ENCODE measurements at regions not wholly inside any gene's neighbourhood (a gene's known extent, or its start where the extent isn't known, plus 50 kb on each side); places are given as distances from the start of the nearest gene placed in this dataset.

GRCh38 chr5:51665251-51665593 is 282.0 kb downstream of the ISL1 start:
- no peak overlapping the region for H3K4me3 ChIP-seq (ENCODE audit: insufficient read depth, low read length, poor library complexity, severe bottlenecking)
- no peaks in the 10 kb centered on the region for H3F3A ChIP-seq (ENCODE audit: insufficient read depth)
- no peak for TF ChIP-seq EZH2phosphoT487 (conservative IDR thresholded peaks at IDR 0.05; ENCODE audit: low read length)
- TF ChIP-seq, protein P1, sequence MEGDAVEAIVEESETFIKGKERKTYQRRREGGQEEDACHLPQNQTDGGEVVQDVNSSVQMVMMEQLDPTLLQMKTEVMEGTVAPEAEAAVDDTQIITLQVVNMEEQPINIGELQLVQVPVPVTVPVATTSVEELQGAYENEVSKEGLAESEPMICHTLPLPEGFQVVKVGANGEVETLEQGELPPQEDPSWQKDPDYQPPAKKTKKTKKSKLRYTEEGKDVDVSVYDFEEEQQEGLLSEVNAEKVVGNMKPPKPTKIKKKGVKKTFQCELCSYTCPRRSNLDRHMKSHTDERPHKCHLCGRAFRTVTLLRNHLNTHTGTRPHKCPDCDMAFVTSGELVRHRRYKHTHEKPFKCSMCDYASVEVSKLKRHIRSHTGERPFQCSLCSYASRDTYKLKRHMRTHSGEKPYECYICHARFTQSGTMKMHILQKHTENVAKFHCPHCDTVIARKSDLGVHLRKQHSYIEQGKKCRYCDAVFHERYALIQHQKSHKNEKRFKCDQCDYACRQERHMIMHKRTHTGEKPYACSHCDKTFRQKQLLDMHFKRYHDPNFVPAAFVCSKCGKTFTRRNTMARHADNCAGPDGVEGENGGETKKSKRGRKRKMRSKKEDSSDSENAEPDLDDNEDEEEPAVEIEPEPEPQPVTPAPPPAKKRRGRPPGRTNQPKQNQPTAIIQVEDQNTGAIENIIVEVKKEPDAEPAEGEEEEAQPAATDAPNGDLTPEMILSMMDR (IDR thresholded peaks at IDR 0.05; ENCODE audit: insufficient read depth, low read length, poor library complexity, severe bottlenecking): no peak
- no peaks in the 10 kb centered on the region for H3K79me2 ChIP-seq (ENCODE audit: insufficient read depth, low read length)
- no peaks in the 10 kb centered on the region for H4K20me1 ChIP-seq (ENCODE audit: low read depth, low read length)
- no peaks in the 10 kb centered on the region for H3K9me3 ChIP-seq (ENCODE audit: insufficient read depth, low read length)
- H3K9me2 ChIP-seq (replicated peaks; ENCODE audit: insufficient read depth, low read length): no peaks in the 10 kb centered on the region
- H3K36me3 ChIP-seq (ENCODE audit: low read length): no peaks in the 10 kb centered on the region
- H3K4me2 ChIP-seq (ENCODE audit: low read depth, low read length, poor library complexity, severe bottlenecking): no peak overlapping the region
- H2AFZ ChIP-seq (ENCODE audit: low read depth, low read length, severe bottlenecking): no peak overlapping the region
- H3K27ac ChIP-seq (ENCODE audit: low read depth, low read length): no peak overlapping the region
- H3K27me3 ChIP-seq (ENCODE audit: low read length): no peaks in the 10 kb centered on the region
- no peak overlapping the region for H3K9ac ChIP-seq (ENCODE audit: low read length)

DNA sequence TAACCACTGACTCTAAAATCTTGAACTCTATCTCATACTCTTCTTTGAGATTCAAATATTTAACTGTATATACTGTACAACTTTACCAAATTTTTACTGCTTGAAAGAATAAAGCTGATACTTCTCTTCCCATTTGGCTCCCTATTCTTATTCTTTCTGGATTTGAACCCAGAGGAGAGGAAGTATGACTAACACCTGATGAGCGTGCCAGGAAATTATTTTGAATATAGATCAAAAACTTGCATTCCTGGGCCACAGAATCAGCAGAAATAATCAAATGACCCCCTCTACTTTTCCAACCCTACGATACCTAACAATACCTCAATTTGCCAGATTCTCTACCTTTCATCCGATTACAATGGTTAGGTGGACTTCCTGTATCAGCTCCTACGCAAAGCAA is 285.8 kb downstream of the ISL1 start:
- Histone ChIP-seq H3K27me3 (ENCODE audit: low read length) (no peaks in the 10 kb centered on the region), H3K79me2 (ENCODE audit: insufficient read depth, low read length) (no peaks in the 10 kb centered on the region), H3K9ac (ENCODE audit: low read length) (no peak overlapping the region), H3F3A (ENCODE audit: insufficient read depth) (no peaks in the 10 kb centered on the region), H3K9me3 (ENCODE audit: insufficient read depth, low read length) (no peaks in the 10 kb centered on the region), H4K20me1 (ENCODE audit: low read depth, low read length) (no peaks in the 10 kb centered on the region), H3K4me2 (ENCODE audit: low read depth, low read length, poor library complexity, severe bottlenecking) (no peak overlapping the region), H3K4me3 (ENCODE audit: insufficient read depth, low read length, poor library complexity, severe bottlenecking) (no peak overlapping the region), H2AFZ (ENCODE audit: low read depth, low read length, severe bottlenecking) (no peak overlapping the region), H3K9me2 (replicated peaks; ENCODE audit: insufficient read depth, low read length) (no peaks in the 10 kb centered on the region), H3K36me3 (ENCODE audit: low read length) (no peaks in the 10 kb centered on the region), H3K27ac (ENCODE audit: low read depth, low read length) (no peak overlapping the region)
- TF ChIP-seq, protein P1 (IDR thresholded peaks at IDR 0.05; ENCODE audit: insufficient read depth, low read length, poor library complexity, severe bottlenecking): no peak
- no peak for TF ChIP-seq EZH2phosphoT487 (conservative IDR thresholded peaks at IDR 0.05; ENCODE audit: low read length)

DNA sequence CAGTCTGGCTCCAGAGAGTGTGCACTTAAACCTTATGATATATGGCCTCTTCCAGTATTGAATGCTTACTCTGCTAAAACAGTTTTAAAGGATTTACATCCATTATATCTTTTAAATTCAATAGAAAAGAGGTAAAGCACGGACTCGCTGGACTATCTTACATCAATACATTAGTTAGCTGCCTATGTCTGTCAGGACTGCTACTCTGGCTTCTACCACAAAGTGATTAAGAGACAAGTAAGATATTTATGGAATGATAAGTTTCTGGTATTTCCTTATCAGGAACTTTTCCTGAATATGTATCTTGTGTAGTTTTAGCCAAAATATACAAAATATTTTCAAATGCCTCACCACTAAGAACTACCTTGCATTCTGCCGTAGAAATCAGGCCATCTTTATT is 295.1 kb downstream of the ISL1 start:
- Histone ChIP-seq H3K9me3 (ENCODE audit: insufficient read depth, low read length) (no peaks in the 10 kb centered on the region), H3K27ac (ENCODE audit: low read depth, low read length) (no peak overlapping the region), H3F3A (ENCODE audit: insufficient read depth) (no peaks in the 10 kb centered on the region), H3K4me2 (ENCODE audit: low read depth, low read length, poor library complexity, severe bottlenecking) (no peak overlapping the region), H3K9ac (ENCODE audit: low read length) (no peak overlapping the region), H3K4me3 (ENCODE audit: insufficient read depth, low read length, poor library complexity, severe bottlenecking) (no peak overlapping the region), H3K36me3 (ENCODE audit: low read length) (no peaks in the 10 kb centered on the region), H3K27me3 (ENCODE audit: low read length) (no peaks in the 10 kb centered on the region), H4K20me1 (ENCODE audit: low read depth, low read length) (no peaks in the 10 kb centered on the region), H3K9me2 (replicated peaks; ENCODE audit: insufficient read depth, low read length) (no peaks in the 10 kb centered on the region), H2AFZ (ENCODE audit: low read depth, low read length, severe bottlenecking) (no peak overlapping the region), H3K79me2 (ENCODE audit: insufficient read depth, low read length) (no peaks in the 10 kb centered on the region)
- no peak for TF ChIP-seq EZH2phosphoT487 (conservative IDR thresholded peaks at IDR 0.05; ENCODE audit: low read length)
- TF ChIP-seq, protein P1 (IDR thresholded peaks at IDR 0.05; ENCODE audit: insufficient read depth, low read length, poor library complexity, severe bottlenecking): no peak

- Histone ChIP-seq H2AFZ (ENCODE audit: low read depth, low read length, severe bottlenecking) (no peak overlapping the region), H3K9me2 (replicated peaks; ENCODE audit: insufficient read depth, low read length) (no peaks in the 10 kb centered on the region), H3K4me2 (ENCODE audit: low read depth, low read length, poor library complexity, severe bottlenecking) (no peak overlapping the region), H3K9ac (ENCODE audit: low read length) (no peak overlapping the region), H3K79me2 (ENCODE audit: insufficient read depth, low read length) (no peaks in the 10 kb centered on the region), H4K20me1 (ENCODE audit: low read depth, low read length) (no peaks in the 10 kb centered on the region), H3K27me3 (ENCODE audit: low read length) (no peaks in the 10 kb centered on the region), H3F3A (ENCODE audit: insufficient read depth) (no peaks in the 10 kb centered on the region), H3K4me3 (ENCODE audit: insufficient read depth, low read length, poor library complexity, severe bottlenecking) (no peak overlapping the region), H3K36me3 (ENCODE audit: low read length) (no peaks in the 10 kb centered on the region), H3K27ac (ENCODE audit: low read depth, low read length) (no peak overlapping the region), H3K9me3 (ENCODE audit: insufficient read depth, low read length) (no peaks in the 10 kb centered on the region)
- TF ChIP-seq, protein P1 (IDR thresholded peaks at IDR 0.05; ENCODE audit: insufficient read depth, low read length, poor library complexity, severe bottlenecking): no peak
- no peak for TF ChIP-seq EZH2phosphoT487 (conservative IDR thresholded peaks at IDR 0.05; ENCODE audit: low read length)
Measured at GRCh38 chr5:51679286-51679685, 296.0 kb downstream of the ISL1 start.

All from SU-DHL-6 (cell line).